Stimulated activated CD8-positive, alpha-beta memory T cell treated with anti-CD3 and anti-CD28 coated beads, Interleukin-4, amount 100 ng/mL, for 24 hours (primary cell): ENCODE measurements at regions not wholly inside any gene's neighbourhood (a gene's known extent, or its start where the extent isn't known, plus 50 kb on each side); places are given as distances from the start of the nearest gene placed in this dataset.
"Not testable (repeated sequence)": the region's sequence is repeated elsewhere in the genome, so short reads cannot be mapped to it uniquely, and the experiment has no call there.

Experiments used
- DNase-seq: peaks from one replicate; pipeline ENCODE4 v3.0.0-alpha.2; 2020; ENCODE audit warnings: low read depth

GRCh38 chr12:34405286-34406227, 383.3 kb downstream of the ALG10 start:
- DNase-seq = no peak

- no peak for DNase-seq
These were observed 384.1 kb downstream of the ALG10 start for GRCh38 chr12:34406228-34406995.

- no peak for DNase-seq
These were observed 384.7 kb downstream of the ALG10 start for GRCh38 chr12:34406996-34407300.

- DNase-seq = no peak
These were observed 385.5 kb downstream of the ALG10 start for GRCh38 chr12:34407813-34408212.

GRCh38 chr12:34431509-34431908, 409.2 kb downstream of the ALG10 start:
- DNase-seq = not testable (repeated sequence)
